ENCODE measurements at regions not wholly inside any gene's neighbourhood (a gene's known extent, or its start where the extent isn't known, plus 50 kb on each side); places are given as distances from the start of the nearest gene placed in this dataset.

DNA sequence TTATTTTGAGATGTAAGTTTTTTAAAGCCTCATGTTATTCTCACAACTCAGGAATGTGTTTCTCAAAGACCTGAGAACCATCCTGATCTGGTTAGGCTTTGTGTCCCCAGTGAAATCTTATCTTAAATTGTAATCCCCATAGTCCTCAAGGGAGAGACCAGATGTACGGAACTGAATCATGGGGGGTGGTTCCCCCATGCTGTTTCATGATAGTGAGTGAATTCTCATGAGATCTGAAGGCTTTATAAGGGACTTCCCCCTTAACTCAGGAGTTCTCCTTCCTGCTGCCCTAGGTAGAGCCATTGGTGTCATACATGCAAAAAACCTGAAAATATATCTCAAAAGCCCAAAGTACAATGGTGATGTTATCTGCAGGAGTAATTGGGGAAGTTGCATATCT, 836.7 kb downstream of the CBLN2 start:
- no peak for ATAC-seq
- H3K4me3 Mint-ChIP-seq, result no peak overlapping the region
- no peaks in the 10 kb centered on the region for H3K4me1 Mint-ChIP-seq (ENCODE audit: low read depth)
- no peak for DNase-seq
- H3K27me3 Mint-ChIP-seq (ENCODE audit: low read depth), result no peaks in the 10 kb centered on the region
- peaks cover 3% of the 10 kb centered on the region for H3K9me3 Mint-ChIP-seq
- H3K36me3 Mint-ChIP-seq (ENCODE audit: insufficient read depth), result no peaks in the 10 kb centered on the region

DNA sequence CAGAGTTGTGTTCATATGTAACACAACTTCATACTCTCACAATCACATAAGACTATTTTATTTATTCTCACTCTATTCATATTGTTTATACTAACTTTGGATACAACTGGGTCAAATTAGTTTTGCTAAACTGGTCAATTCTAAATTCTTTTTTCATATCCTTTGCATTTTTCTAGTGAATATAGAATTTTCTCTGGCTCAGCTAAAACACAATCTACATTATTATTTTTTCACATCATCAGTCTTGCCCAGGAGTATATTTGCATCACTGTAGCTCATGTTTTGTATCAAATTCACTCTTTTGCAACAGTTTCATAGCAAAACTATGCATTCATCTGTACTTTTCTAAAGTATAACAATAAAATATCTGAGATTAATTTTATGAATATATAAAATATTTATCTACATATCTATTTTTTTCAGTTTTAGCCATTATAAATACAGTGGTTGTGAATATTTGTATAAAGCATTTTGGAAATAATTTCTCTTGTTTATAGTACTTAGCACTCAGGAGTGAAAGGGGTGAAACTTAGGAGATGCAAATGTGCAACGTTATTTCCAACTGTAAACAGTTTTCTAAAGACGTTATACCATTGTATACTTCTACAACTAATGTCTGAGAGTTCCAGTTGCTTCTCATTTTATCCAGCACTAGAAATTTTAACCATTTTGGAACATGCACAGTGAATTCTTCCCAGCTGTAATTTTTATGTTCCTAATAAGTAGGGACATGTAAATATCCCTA, 854.6 kb downstream of the CBLN2 start:
- no peaks in the 10 kb centered on the region for H3K4me1 Mint-ChIP-seq (ENCODE audit: low read depth)
- DNase-seq (no peak), ATAC-seq (no peak)
- H3K4me3 Mint-ChIP-seq, result no peak overlapping the region
- H3K27me3 Mint-ChIP-seq (ENCODE audit: low read depth), result no peaks in the 10 kb centered on the region
- H3K9me3 Mint-ChIP-seq, result peaks cover 4% of the 10 kb centered on the region
- H3K36me3 Mint-ChIP-seq (ENCODE audit: insufficient read depth), result no peaks in the 10 kb centered on the region

DNA sequence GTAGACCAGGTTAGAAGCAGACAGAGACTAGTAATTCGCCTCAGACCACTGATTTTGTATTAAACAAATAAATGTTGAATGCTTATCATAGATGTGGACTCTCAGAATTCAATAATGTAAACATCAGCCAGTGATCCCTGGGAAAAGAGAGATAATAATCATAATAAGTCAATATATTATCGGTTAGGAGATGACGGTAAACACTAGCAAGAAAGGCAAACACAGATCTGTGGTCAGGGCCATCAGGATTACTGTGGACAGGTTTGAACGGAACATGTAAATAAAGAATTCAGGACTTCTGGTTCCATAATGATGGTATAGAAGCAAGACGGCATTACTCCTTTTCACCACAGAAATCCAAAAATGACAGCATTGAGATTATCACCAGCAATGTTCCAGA, 861.6 kb downstream of the CBLN2 start:
- Mint-ChIP-seq H3K4me1 (ENCODE audit: low read depth) (no peaks in the 10 kb centered on the region), H3K36me3 (ENCODE audit: insufficient read depth) (no peaks in the 10 kb centered on the region), H3K9me3 (peaks cover 20% of the 10 kb centered on the region), H3K27me3 (ENCODE audit: low read depth) (no peaks in the 10 kb centered on the region), H3K4me3 (no peak overlapping the region)
- DNase-seq (no peak), ATAC-seq (no peak)

DNA sequence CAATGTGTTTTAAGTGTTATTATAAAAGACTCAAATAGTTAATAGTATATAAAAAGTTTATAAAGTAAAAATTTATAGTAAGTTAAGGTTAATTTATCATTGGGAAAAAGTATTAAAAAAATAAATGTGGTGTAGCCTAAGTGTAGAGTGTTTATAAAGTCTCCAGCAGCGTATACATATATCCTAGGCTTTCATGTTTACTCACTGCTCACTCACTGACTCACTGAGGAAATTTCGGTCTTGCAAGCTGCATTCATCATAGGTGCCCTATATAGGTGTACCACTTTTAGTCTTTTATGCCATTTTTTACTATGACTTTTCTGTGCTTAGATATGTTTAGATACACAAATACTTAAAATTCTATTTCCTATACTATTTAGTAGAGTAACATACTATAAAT, 866.0 kb downstream of the CBLN2 start:
- no peak overlapping the region for H3K4me3 Mint-ChIP-seq
- peaks cover 8% of the 10 kb centered on the region for H3K9me3 Mint-ChIP-seq
- no peaks in the 10 kb centered on the region for H3K36me3 Mint-ChIP-seq (ENCODE audit: insufficient read depth)
- no peak for DNase-seq
- ATAC-seq, result no peak
- no peaks in the 10 kb centered on the region for H3K27me3 Mint-ChIP-seq (ENCODE audit: low read depth)
- H3K4me1 Mint-ChIP-seq (ENCODE audit: low read depth), result no peaks in the 10 kb centered on the region

DNA sequence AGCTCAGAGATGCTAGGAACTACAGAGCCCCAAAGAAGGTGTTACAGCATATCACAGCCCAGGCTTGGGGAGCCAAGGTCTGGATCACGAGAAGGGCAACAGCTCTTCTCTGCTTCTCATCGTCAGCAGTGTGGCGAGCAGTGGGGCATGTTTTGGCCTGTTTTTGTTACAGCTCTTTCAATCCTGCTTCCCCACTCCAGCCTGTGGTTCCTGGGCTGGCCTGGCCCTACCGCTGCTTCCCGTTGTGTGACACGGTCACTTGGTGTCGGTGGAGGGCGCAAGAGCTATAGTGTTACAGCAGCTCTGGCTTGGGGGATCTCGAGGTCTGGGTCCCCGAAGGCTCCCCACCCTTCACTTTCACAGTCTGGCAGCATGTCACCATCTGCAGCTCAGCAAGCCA, 870.2 kb downstream of the CBLN2 start:
- no peaks in the 10 kb centered on the region for H3K36me3 Mint-ChIP-seq (ENCODE audit: insufficient read depth)
- H3K9me3 Mint-ChIP-seq, result peaks cover under 1% of the 10 kb centered on the region
- H3K27me3 Mint-ChIP-seq (ENCODE audit: low read depth), result no peaks in the 10 kb centered on the region
- DNase-seq (no peak), ATAC-seq (peak in 1 of 2 donors; percentile 14)
- H3K4me3 Mint-ChIP-seq, result no peak overlapping the region
- no peaks in the 10 kb centered on the region for H3K4me1 Mint-ChIP-seq (ENCODE audit: low read depth)

DNA sequence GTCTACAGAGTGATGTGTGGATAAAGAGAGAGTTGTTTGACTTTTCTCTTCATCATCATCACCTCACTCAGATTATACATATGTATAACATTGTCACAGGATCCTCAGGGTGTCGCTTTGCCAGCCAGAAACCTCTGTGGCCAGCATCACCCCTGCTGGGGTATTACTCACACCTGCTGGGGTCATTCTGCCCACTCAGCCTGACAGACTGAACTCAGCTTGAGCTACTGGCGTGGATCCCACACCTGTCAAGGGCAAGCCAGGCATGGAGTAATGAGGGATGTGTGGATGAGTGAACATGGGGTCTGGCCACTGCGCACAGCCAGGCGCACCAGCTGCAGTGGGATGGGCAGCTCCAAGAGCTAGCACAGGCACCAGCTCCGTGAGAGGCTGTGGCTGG, 870.6 kb downstream of the CBLN2 start:
- Mint-ChIP-seq H3K36me3 (ENCODE audit: insufficient read depth) (no peaks in the 10 kb centered on the region), H3K27me3 (ENCODE audit: low read depth) (no peaks in the 10 kb centered on the region), H3K4me3 (no peak overlapping the region), H3K4me1 (ENCODE audit: low read depth) (no peaks in the 10 kb centered on the region), H3K9me3 (no peaks in the 10 kb centered on the region)
- ATAC-seq (peak in 1 of 2 donors; percentile 18), DNase-seq (no peak)

DNA sequence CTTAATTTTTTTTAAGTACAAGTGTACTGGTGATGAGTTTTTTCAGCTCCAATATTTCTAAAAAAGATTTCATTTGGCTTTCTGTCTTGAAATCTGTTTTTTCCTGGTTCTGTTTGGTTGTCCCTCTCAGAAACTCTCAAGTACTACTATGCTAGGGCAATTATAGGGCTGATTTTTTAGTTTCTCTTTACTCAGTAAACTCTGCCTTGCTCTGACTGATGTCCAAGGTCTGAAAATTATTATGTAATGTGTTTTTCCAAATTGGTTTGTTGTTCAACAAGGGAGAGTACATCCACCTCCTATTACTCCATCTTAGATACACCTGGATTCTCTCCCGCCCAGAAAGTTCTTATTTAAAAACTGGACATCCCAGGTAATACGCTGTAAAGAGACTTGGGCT, 877.7 kb downstream of the CBLN2 start:
- H3K27me3 Mint-ChIP-seq (ENCODE audit: low read depth), result no peaks in the 10 kb centered on the region
- H3K4me3 Mint-ChIP-seq, result no peak overlapping the region
- ATAC-seq (no peak), DNase-seq (no peak)
- H3K4me1 Mint-ChIP-seq (ENCODE audit: low read depth), result no peaks in the 10 kb centered on the region
- no peaks in the 10 kb centered on the region for H3K9me3 Mint-ChIP-seq
- H3K36me3 Mint-ChIP-seq (ENCODE audit: insufficient read depth), result no peaks in the 10 kb centered on the region

DNA sequence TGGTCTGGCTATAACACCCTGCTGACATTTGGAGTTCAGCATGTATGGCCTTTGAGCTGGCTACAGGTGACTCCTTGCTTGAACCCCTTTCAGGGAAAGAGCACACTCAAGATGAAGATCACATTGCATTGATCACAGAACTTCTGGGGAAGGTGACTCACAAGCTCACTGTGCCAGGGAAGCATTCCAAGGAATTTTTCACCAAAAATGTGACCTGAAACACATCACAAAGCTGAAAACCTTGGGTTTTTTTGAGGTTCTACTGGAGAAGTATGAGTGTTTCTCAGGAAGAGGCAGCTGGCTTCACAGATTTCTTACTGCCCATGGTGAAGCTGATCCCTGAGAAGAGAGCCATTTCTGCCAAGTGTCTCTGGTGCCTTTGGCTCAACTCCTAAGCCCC, 879.0 kb downstream of the CBLN2 start:
- ATAC-seq (no peak), DNase-seq (no peak)
- H3K4me3 Mint-ChIP-seq, result no peak overlapping the region
- no peaks in the 10 kb centered on the region for H3K4me1 Mint-ChIP-seq (ENCODE audit: low read depth)
- H3K27me3 Mint-ChIP-seq (ENCODE audit: low read depth), result no peaks in the 10 kb centered on the region
- peaks cover 2% of the 10 kb centered on the region for H3K9me3 Mint-ChIP-seq
- no peaks in the 10 kb centered on the region for H3K36me3 Mint-ChIP-seq (ENCODE audit: insufficient read depth)

DNA sequence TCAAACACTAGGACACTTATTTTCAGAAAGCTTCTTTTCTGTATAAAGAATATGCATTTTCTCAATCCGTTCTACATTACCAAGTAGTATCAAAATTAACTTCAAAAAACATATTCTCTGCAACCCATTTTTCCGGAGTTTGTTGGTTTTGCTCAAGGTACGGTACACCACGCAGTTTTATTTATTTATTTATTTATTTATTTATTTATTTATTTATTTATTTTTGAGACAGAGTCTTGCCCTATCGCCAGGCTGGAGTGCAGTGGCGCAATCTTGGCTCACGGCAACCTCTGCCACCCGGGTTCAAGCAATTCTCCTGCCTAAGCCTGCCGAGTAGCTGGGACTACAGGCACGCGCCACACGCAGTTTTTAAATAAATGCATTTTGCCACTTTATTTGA, 900.3 kb downstream of the CBLN2 start:
- Mint-ChIP-seq H3K9me3 (no peaks in the 10 kb centered on the region), H3K4me1 (ENCODE audit: low read depth) (no peaks in the 10 kb centered on the region), H3K4me3 (no peak overlapping the region), H3K36me3 (ENCODE audit: insufficient read depth) (no peaks in the 10 kb centered on the region), H3K27me3 (ENCODE audit: low read depth) (no peaks in the 10 kb centered on the region)
- no peak for ATAC-seq
- no peak for DNase-seq

DNA sequence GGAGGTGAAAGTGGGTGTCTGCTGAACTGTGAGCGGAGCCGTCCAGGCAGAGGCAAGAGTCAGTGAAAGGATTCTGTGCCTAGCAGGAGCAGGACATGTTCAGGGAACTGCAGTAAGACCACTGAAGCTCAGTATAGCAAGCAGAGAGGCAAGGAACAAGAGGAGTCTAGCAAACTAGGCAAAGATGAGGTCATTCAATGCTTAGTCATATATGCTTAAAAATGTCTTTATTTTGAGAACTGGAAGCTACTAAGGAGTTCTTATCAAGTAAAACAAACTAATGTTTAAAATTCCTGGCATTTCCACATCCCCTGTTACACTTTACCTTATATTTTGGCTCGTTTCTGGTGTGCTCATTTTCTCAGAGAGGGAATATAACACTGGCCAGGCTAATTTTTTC, 913.4 kb downstream of the CBLN2 start:
- no peaks in the 10 kb centered on the region for H3K27me3 Mint-ChIP-seq (ENCODE audit: low read depth)
- H3K4me3 Mint-ChIP-seq, result no peak overlapping the region
- no peaks in the 10 kb centered on the region for H3K4me1 Mint-ChIP-seq (ENCODE audit: low read depth)
- no peak for ATAC-seq
- DNase-seq, result no peak
- no peaks in the 10 kb centered on the region for H3K36me3 Mint-ChIP-seq (ENCODE audit: insufficient read depth)
- no peaks in the 10 kb centered on the region for H3K9me3 Mint-ChIP-seq

DNA sequence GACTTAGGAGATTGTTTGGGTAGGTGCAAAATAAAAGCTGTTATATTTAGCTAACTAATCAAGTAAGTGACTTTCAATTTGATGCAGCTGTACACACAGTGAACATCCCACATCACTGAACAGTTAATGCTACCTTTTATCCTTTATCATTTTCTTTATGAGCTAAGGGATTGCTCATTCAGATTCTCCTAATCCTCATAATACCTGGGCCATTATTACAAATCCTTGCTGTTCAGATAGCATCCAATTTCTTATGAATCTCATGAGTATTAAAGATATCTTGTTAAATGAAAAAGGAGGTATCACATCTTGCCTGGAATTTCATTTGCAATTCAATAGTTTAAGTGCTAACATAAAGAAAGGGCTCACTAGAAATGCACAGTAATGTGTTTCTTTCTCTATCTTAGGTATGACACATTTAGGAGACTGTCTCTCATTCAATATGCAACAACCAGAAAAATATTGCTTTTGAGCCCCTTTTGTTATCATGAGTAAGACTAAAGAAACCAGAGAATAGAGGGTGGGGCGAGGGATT, 918.5 kb downstream of the CBLN2 start:
- Mint-ChIP-seq H3K9me3 (no peaks in the 10 kb centered on the region), H3K4me3 (no peak overlapping the region), H3K36me3 (ENCODE audit: insufficient read depth) (no peaks in the 10 kb centered on the region), H3K27me3 (ENCODE audit: low read depth) (no peaks in the 10 kb centered on the region), H3K4me1 (ENCODE audit: low read depth) (no peaks in the 10 kb centered on the region)
- ATAC-seq (no peak), DNase-seq (no peak)

DNA sequence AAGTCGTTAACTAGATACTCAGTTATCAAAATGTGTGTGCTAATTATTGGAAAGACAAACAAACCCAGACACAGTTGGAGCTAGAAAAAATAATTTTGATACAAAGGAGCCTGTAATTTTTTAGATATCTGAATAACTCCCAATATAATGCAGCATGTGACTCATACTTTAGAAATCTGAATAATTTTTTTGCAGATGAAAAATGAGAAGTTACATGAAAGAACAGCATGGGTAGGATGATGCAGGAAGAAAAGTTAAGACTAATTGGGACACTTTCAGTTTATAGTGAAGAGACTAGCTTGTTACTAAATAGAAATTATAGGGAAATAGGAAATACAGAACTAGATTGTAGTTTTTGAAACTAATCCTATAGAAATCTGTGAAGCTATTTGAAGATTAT, 945.8 kb downstream of the CBLN2 start:
- no peak for ATAC-seq
- H3K9me3 Mint-ChIP-seq, result no peaks in the 10 kb centered on the region
- no peaks in the 10 kb centered on the region for H3K4me1 Mint-ChIP-seq (ENCODE audit: low read depth)
- no peaks in the 10 kb centered on the region for H3K27me3 Mint-ChIP-seq (ENCODE audit: low read depth)
- H3K4me3 Mint-ChIP-seq, result no peak overlapping the region
- DNase-seq, result no peak
- H3K36me3 Mint-ChIP-seq (ENCODE audit: insufficient read depth), result no peaks in the 10 kb centered on the region

DNA sequence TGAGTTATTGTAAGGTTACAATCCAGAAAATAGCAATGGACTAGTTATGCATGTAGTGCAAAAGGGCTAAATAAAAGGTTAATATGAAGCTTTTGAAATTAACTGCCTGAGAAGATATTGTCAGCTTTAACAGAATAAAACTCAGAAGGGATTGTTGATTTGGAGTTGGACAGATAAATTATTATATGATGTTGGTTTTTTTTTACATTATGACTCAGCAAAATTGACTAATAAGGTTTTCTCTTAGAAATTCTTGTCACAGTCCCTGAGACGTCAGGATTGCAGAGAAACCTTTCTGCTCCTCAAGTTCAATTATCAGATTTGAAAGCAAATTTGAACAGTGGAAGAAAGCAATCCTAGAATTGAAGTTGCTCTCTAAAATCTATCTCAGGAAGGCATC, 946.9 kb downstream of the CBLN2 start:
- ATAC-seq (no peak), DNase-seq (no peak)
- Mint-ChIP-seq H3K4me1 (ENCODE audit: low read depth) (no peaks in the 10 kb centered on the region), H3K27me3 (ENCODE audit: low read depth) (no peaks in the 10 kb centered on the region), H3K9me3 (no peaks in the 10 kb centered on the region), H3K36me3 (ENCODE audit: insufficient read depth) (no peaks in the 10 kb centered on the region), H3K4me3 (no peak overlapping the region)

DNA sequence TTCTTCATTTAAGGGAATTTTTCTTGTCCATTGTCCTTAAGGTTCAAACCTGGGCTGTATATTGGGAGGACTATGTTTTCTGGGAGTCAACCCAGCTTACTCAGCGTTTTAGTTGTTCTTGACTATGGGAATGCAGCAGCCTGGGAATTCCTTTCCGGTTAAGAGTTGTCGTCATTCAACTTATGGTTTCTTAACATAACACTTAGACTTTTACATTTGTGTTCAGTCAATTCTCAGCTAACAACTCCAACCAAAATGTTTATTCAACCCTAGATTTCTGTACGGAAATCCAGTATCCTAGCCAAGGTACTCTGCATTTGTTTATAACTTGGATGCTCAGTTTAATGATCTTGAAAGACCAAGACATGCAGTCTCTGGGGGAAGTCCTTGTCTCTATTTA, 960.9 kb downstream of the CBLN2 start:
- Mint-ChIP-seq H3K36me3 (ENCODE audit: insufficient read depth) (no peaks in the 10 kb centered on the region), H3K27me3 (ENCODE audit: low read depth) (no peaks in the 10 kb centered on the region), H3K4me3 (no peak overlapping the region), H3K9me3 (peaks cover 10% of the 10 kb centered on the region), H3K4me1 (ENCODE audit: low read depth) (no peaks in the 10 kb centered on the region)
- ATAC-seq (no peak), DNase-seq (no peak)

DNA sequence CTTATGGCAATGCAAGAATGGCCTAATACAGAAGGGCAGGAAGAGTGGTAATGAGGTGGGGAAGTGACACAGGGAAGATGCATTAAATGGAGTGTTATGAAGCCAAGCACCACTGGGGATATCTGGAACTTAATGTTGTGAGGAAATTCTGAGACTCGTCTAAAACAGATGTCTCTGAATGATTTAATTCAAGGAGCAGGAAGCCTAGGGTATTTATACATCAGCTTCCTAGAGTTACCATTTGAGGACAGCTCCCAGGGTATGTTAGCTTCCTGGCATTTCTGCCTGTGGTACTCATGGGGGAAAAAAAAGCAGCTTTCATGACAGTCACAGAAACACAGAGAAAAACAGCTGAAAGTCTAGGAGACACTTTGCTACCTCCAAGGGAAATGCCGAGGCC, 989.5 kb downstream of the CBLN2 start:
- ATAC-seq (no peak), DNase-seq (no peak)
- Mint-ChIP-seq H3K36me3 (ENCODE audit: insufficient read depth) (no peaks in the 10 kb centered on the region), H3K4me3 (no peak overlapping the region), H3K27me3 (ENCODE audit: low read depth) (no peaks in the 10 kb centered on the region), H3K9me3 (peaks cover 13% of the 10 kb centered on the region), H3K4me1 (ENCODE audit: low read depth) (no peaks in the 10 kb centered on the region)
